Lower leg skin (tissue), 4 donors: ENCODE measurements at regions not wholly inside any gene's neighbourhood (a gene's known extent, or its start where the extent isn't known, plus 50 kb on each side); places are given as distances from the start of the nearest gene placed in this dataset.

Experiments used
- DNase-seq, 2 donors: peaks; one replicate each; pipeline ENCODE4 v3.0.0-alpha.2; 2019; ENCODE audit warnings: low spot score in 2 of 2
- H3K4me3 ChIP-seq: fragments of 200-600 bp; sonication (generic); 2 replicates; pipeline ENCODE4 v1.5.1; 2017; ENCODE audit warnings: mild to moderate bottlenecking, low read depth; ENCODE audit not compliant: poor library complexity, severe bottlenecking
- CTCF ChIP-seq, 3 donors: fragments of 450-650 bp; IDR thresholded peaks; one replicate each; pipeline ENCODE4 v1.5.1; 2016; ENCODE audit warnings: antibody characterized with exemption in 3 of 3, mild to moderate bottlenecking in 3 of 3, moderate library complexity in 2 of 3
- POLR2A ChIP-seq, 2 donors: fragments of 450-650 bp; IDR thresholded peaks; one replicate each; pipeline ENCODE4 v1.6.1; 2016 to 2017; ENCODE audit warnings: antibody characterized with exemption in 2 of 2, mild to moderate bottlenecking in 1 of 2, moderate library complexity in 1 of 2
- WGBS, 2 donors: methylation state at CpG; one replicate each; pipeline ENCODE4 v1.1.5; 2018; 5-methylcytosine and 5-hydroxymethylcytosine counted together
- intact Hi-C: fragments of 100-400 bp; cut with DNase I; formaldehyde crosslinking; loops from one replicate; pipeline ENCODE4 v1.15.0; 2023; ENCODE audit warnings: low total_unique reads

DNA sequence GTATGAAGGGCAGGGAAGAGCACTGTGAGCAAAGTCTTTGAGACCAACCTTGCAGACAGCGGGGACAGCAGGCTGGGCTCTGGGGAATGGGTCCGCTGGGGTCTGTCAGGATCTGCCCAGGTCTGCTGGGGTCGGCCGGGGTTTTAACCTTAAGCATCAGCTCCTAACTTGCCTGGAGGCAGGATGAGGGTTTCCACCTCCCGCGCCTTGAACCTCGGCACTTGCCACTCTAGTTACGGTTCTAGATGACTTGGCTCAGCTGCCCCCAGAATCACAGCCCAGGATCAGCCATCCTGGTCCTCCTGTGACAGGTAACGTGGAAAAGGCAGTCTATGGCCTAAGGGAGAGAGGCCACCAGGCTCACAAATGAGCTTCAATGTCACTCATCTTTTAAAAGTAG, 50.4 kb upstream of the CACUL1 start:
- WGBS, 2 donors = 95 to 97% methylated on average over 9 of the region's 9 CpGs
- intact Hi-C loops = no loop called here
- DNase-seq = peak in 1 of 2 donors; percentile 68
- TF ChIP-seq POLR2A (IDR thresholded peaks at IDR 0.05) (no peak), CTCF (IDR thresholded peaks at IDR 0.05) (no peak)
- no peak overlapping the region for H3K4me3 ChIP-seq

DNA sequence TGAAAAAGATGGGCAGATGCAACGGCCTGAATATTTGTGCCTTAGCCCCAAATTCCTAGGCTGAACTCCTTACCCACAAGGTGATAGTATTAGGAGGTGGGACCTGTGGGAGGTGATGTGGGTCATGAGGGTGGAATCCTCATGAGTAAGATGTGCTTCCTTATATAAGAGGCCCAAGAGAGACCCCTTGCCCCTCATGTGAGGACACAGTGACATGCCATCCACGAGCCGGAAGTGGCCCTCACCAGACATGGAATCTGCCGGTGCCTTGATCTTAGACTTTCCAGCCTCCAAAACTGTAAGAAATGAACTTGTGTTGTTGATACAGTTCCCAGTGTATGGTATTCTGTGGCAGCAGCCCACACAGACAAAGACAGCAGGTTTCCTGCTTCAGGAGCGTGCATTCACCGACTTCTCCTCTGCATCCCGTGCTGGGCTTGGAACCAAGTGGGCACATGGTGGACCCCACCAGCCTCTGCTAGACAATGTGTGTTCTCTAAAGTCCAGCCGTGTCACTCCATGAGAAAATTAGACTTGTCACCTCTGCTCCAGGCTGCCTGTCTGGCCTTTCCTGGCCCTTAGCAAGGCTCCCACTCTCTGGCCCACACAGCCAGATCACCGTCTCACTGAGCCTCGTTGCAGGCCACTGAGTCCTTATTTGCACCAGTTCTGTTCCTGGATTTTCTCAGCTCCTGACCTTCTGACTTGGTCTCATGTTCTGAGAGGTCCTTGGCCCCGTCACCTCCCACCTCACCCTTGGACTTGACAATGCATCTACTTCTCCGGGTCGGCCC, 52.9 kb upstream of the CACUL1 start:
- intact Hi-C loops = no loop called here
- no peak overlapping the region for H3K4me3 ChIP-seq
- 83 to 88% methylated on average over 13 of the region's 13 CpGs for WGBS, 2 donors
- DNase-seq = peak in 1 of 2 donors; percentile 72
- TF ChIP-seq CTCF (IDR thresholded peaks at IDR 0.05) (no peak), POLR2A (IDR thresholded peaks at IDR 0.05) (no peak)

DNA sequence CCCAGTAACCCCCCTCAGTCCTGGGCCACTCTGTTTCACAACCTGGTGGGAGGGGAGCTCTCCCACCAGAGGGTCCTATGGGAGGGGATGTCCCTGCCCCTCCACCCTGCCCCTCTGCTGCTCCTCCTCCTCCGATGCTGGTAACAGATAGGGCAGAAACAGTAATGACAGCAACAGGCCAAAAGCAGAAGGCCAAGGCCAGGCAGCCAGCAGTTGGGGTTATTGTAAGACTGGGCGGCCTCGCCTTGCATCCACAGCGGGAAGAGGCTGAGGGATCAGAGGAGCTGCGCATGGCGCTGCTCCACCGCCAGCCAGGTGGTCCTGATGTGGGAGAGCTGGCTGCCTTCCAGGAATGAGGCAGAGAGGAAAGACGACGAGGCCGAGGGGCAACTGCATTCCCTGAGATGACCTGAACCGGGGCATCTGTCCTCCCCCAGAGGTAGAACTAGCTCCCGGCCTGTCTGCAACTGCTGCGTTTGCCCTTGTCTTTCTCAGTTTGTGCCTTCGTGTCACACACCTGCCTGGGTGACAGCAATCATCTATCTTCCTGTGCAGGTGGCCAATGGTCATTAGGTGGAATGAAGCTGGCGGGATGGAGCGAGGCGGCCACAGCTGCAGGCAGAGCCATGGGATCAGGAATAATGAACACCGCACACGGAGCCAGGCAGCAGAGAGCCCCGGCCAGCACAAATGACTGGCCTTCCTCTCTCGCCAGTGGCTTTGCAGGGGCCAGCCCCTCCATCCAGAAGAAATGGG, 54.0 kb upstream of the CACUL1 start:
- no peak overlapping the region for H3K4me3 ChIP-seq
- no peak for TF ChIP-seq CTCF (IDR thresholded peaks at IDR 0.05)
- no peak for TF ChIP-seq POLR2A (IDR thresholded peaks at IDR 0.05)
- intact Hi-C loops = no loop called here
- DNase-seq = peak in 1 of 2 donors; percentile 77
- 89 to 93% methylated on average over 21 of the region's 21 CpGs for WGBS, 2 donors

DNA sequence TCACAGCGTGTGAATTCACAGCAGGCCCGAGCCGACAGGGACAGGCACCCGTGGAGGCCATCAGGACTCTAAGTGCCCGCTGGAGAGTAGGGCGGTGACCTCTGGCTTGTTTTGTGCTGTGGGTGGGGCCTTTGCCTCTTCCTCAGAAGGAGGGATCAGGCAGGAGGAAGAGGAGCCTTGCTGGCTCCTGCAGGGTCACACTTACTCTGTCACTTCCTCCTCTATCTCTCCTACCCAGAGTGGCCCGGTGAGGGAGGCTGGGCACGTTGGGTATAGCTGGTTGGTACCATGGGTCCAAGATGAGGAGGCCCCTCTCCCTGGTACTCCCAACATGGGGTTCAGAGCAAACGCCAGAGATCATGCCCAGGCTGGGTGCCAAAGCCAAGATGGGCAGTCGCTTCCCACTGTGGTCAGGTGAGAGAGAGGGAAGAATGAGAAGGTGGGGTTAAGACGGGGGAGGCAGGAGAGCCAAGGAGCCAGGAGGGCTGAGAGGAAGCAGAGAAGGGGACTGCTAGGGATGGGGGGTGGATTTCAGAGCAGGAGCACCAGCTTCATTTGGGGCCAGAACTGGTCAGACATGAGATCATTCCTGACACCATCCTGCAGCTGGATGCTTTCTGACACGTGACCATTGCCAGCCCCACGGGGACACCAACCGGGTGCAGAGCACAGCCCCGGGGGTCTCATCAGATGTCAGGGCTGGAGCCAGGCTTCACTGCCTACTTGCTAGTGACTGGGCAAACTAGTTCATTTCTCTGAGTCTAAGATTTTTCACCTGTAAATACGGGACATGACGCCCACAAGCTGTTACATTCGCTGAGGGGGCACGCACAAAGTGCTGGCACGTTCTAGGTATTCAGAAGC, 54.8 kb upstream of the CACUL1 start:
- no peak for TF ChIP-seq POLR2A (IDR thresholded peaks at IDR 0.05)
- TF ChIP-seq CTCF (IDR thresholded peaks at IDR 0.05) = no peak
- H3K4me3 ChIP-seq = no peak overlapping the region
- peak in 1 of 2 donors; percentile 79 for DNase-seq
- intact Hi-C loops = no loop called here
- 71 to 79% methylated on average over 20 of the region's 20 CpGs for WGBS, 2 donors

DNA sequence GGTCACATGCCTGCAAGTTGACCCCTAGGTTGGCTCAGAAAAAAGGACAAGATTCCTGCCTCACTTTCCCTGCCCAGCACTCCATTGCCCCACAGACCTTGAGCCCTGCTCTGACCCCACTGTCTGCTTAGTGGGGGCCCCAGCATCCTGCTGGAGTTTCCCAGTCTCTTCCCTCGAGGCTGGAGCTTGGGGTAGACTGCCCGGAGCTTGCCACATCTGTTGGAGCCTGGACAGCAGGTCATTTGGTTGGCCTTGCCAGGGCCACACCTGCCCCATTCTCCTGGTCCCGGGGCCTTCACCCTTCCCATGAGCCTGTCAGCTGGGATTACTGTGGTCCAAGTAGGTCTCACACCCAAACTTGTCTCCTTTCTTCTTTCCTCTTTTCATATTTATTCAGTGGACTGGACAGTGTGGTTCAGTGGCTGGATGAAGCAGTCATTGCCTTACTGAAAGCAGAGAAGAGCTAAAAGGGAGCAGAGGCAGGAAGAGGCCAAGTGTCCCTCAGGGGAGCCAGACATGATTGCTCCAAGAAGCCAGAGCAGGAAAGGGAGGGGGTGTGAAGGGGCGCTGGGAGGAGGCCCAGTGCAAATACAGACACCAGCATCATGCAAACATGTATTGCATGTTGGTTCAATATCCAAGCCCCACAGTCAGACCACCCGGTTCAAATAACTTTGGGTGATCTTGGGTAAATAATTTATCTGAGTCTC, 56.2 kb upstream of the CACUL1 start:
- intact Hi-C loops = no loop called here
- WGBS, 2 donors = 53 to 64% methylated on average over 5 of the region's 5 CpGs
- no peak for TF ChIP-seq POLR2A (IDR thresholded peaks at IDR 0.05)
- TF ChIP-seq CTCF (IDR thresholded peaks at IDR 0.05) = no peak
- H3K4me3 ChIP-seq = no peak overlapping the region
- peak in 1 of 2 donors; percentile 58 for DNase-seq
